Skeletal muscle tissue (tissue), 3 donors: ENCODE measurements at regions not wholly inside any gene's neighbourhood (a gene's known extent, or its start where the extent isn't known, plus 50 kb on each side); places are given as distances from the start of the nearest gene placed in this dataset.
"Not testable (repeated sequence)": the region's sequence is repeated elsewhere in the genome, so short reads cannot be mapped to it uniquely, and the experiment has no call there.

Source experiments
- H3K27ac ChIP-seq: one replicate; pipeline ENCODE4 v1.7.0; 2013; ENCODE audit warnings: mild to moderate bottlenecking, low read depth, low read length, inconsistent platforms
- H3K27me3 ChIP-seq, 3 donors: one replicate each; pipeline ENCODE4 v1.7.0; 2013; ENCODE audit warnings: low read length in 3 of 3; ENCODE audit not compliant: control insufficient read depth in 3 of 3, insufficient read depth in 3 of 3
- H3K36me3 ChIP-seq, 3 donors: one replicate each; pipeline ENCODE4 v1.7.0; 2013; ENCODE audit warnings: low read length in 3 of 3; ENCODE audit not compliant: control insufficient read depth in 3 of 3, insufficient read depth in 3 of 3
- H3K4me1 ChIP-seq, 3 donors: one replicate each; pipeline ENCODE4 v1.7.0; 2013; ENCODE audit warnings: low read length in 3 of 3, mild to moderate bottlenecking in 3 of 3; ENCODE audit not compliant: control insufficient read depth in 3 of 3, insufficient read depth in 3 of 3
- H3K4me3 ChIP-seq, 3 donors: one replicate each; pipeline ENCODE4 v1.7.0; 2013; ENCODE audit warnings: low read length in 3 of 3
- H3K9ac ChIP-seq, 3 donors: one replicate each; pipeline ENCODE4 v1.7.0; 2013; ENCODE audit warnings: low read length in 3 of 3, mild to moderate bottlenecking in 3 of 3, moderate library complexity in 2 of 3, low read depth in 1 of 3
- H3K9me3 ChIP-seq, 3 donors: one replicate each; pipeline ENCODE4 v1.7.0; 2013; ENCODE audit warnings: low read length in 3 of 3; ENCODE audit not compliant: control insufficient read depth in 3 of 3
- donor health status: Osteomylitis.

- no peaks in the 10 kb centered on the region for H3K4me1 ChIP-seq
- no peaks in the 10 kb centered on the region for H3K9me3 ChIP-seq
- H3K9ac ChIP-seq: no peak overlapping the region
- no peaks in the 10 kb centered on the region for H3K36me3 ChIP-seq
- no peaks in the 10 kb centered on the region for H3K27me3 ChIP-seq
- no peak overlapping the region for H3K27ac ChIP-seq
- no peak overlapping the region for H3K4me3 ChIP-seq
Measured at GRCh38 chr1:106378261-106378660, 678.2 kb upstream of the PRMT6 start.

- Histone ChIP-seq H3K9me3 (no peaks in the 10 kb centered on the region), H3K9ac (no peak overlapping the region), H3K36me3 (no peaks in the 10 kb centered on the region), H3K27me3 (no peaks in the 10 kb centered on the region), H3K4me3 (no peak overlapping the region), H3K27ac (no peak overlapping the region), H3K4me1 (no peaks in the 10 kb centered on the region)
Measured at GRCh38 chr1:106380772-106381171, 675.7 kb upstream of the PRMT6 start.

GRCh38 chr1:106389160-106389559, 667.3 kb upstream of the PRMT6 start:
- not testable (repeated sequence) for H3K9me3 ChIP-seq, H3K27me3 ChIP-seq, H3K9ac ChIP-seq, H3K27ac ChIP-seq, H3K4me3 ChIP-seq, H3K36me3 ChIP-seq, H3K4me1 ChIP-seq

- Histone ChIP-seq H3K9me3 (no peaks in the 10 kb centered on the region), H3K4me3 (no peak overlapping the region), H3K36me3 (no peaks in the 10 kb centered on the region), H3K27me3 (no peaks in the 10 kb centered on the region), H3K27ac (no peak overlapping the region), H3K9ac (no peak overlapping the region), H3K4me1 (no peaks in the 10 kb centered on the region)
Measured at GRCh38 chr1:106393046-106393445, 663.4 kb upstream of the PRMT6 start.

GRCh38 chr1:106396020-106396419, 660.5 kb upstream of the PRMT6 start:
- no peaks in the 10 kb centered on the region for H3K36me3 ChIP-seq
- no peaks in the 10 kb centered on the region for H3K4me1 ChIP-seq
- H3K9me3 ChIP-seq: no peaks in the 10 kb centered on the region
- no peak overlapping the region for H3K9ac ChIP-seq
- H3K4me3 ChIP-seq: no peak overlapping the region
- H3K27ac ChIP-seq: no peak overlapping the region
- no peaks in the 10 kb centered on the region for H3K27me3 ChIP-seq

- Histone ChIP-seq H3K4me3 (no peak overlapping the region), H3K4me1 (no peaks in the 10 kb centered on the region), H3K36me3 (no peaks in the 10 kb centered on the region), H3K9me3 (no peaks in the 10 kb centered on the region), H3K27ac (no peak overlapping the region), H3K9ac (no peak overlapping the region), H3K27me3 (no peaks in the 10 kb centered on the region)
Measured at GRCh38 chr1:106398391-106398790, 658.1 kb upstream of the PRMT6 start.

- Histone ChIP-seq H3K36me3 (no peaks in the 10 kb centered on the region), H3K27me3 (no peaks in the 10 kb centered on the region), H3K9me3 (no peaks in the 10 kb centered on the region), H3K4me3 (no peak overlapping the region), H3K27ac (no peak overlapping the region), H3K9ac (no peak overlapping the region), H3K4me1 (no peaks in the 10 kb centered on the region)
Measured at GRCh38 chr1:106406114-106406513, 650.4 kb upstream of the PRMT6 start.

GRCh38 chr1:106412321-106412720, 644.2 kb upstream of the PRMT6 start:
- not testable (repeated sequence) for H3K36me3 ChIP-seq, H3K4me1 ChIP-seq, H3K9ac ChIP-seq, H3K27me3 ChIP-seq, H3K4me3 ChIP-seq, H3K27ac ChIP-seq, H3K9me3 ChIP-seq

- H3K4me3 ChIP-seq: no peak overlapping the region
- H3K27ac ChIP-seq: no peak overlapping the region
- H3K27me3 ChIP-seq: no peaks in the 10 kb centered on the region
- no peaks in the 10 kb centered on the region for H3K4me1 ChIP-seq
- no peak overlapping the region for H3K9ac ChIP-seq
- no peaks in the 10 kb centered on the region for H3K9me3 ChIP-seq
- no peaks in the 10 kb centered on the region for H3K36me3 ChIP-seq
Measured at GRCh38 chr1:106435269-106435668, 621.2 kb upstream of the PRMT6 start.

- Histone ChIP-seq H3K9ac (no peak overlapping the region), H3K4me3 (no peak overlapping the region), H3K36me3 (no peaks in the 10 kb centered on the region), H3K27ac (no peak overlapping the region), H3K27me3 (no peaks in the 10 kb centered on the region), H3K9me3 (no peaks in the 10 kb centered on the region), H3K4me1 (no peaks in the 10 kb centered on the region)
Measured at GRCh38 chr1:106439475-106439874, 617.0 kb upstream of the PRMT6 start.

GRCh38 chr1:106447466-106447865, 609.0 kb upstream of the PRMT6 start:
- Histone ChIP-seq H3K27ac (no peak overlapping the region), H3K4me3 (no peak overlapping the region), H3K4me1 (no peaks in the 10 kb centered on the region), H3K27me3 (no peaks in the 10 kb centered on the region), H3K9me3 (no peaks in the 10 kb centered on the region), H3K36me3 (no peaks in the 10 kb centered on the region), H3K9ac (no peak overlapping the region)
